IPS DF 19.7 (cell line): ENCODE measurements at regions not wholly inside any gene's neighbourhood (a gene's known extent, or its start where the extent isn't known, plus 50 kb on each side); places are given as distances from the start of the nearest gene placed in this dataset.
"Not testable (repeated sequence)": the region's sequence is repeated elsewhere in the genome, so short reads cannot be mapped to it uniquely, and the experiment has no call there.

Experiments
- DNase-seq: peaks from one replicate; pipeline ENCODE4 v3.0.0-alpha.2; 2013; ENCODE audit warnings: low read depth, low spot score

- DNase-seq, result no peak
Measured at GRCh38 chr1:58255192-58255591, 291.3 kb downstream of the OMA1 start.

- no peak for DNase-seq
Measured at GRCh38 chr1:58251430-58252073, 295.0 kb downstream of the OMA1 start.

- no peak for DNase-seq
Measured at GRCh38 chr1:58250587-58250948, 296.0 kb downstream of the OMA1 start.

GRCh38 chr1:58249737-58250586, 296.6 kb downstream of the OMA1 start:
- peak; percentile 75 for DNase-seq

GRCh38 chr1:58249388-58249736, 297.2 kb downstream of the OMA1 start:
- no peak for DNase-seq

GRCh38 chr1:58248791-58249190, 297.7 kb downstream of the OMA1 start:
- DNase-seq, result no peak

- DNase-seq, result no peak
Measured at GRCh38 chr1:58248072-58248471, 298.5 kb downstream of the OMA1 start.

GRCh38 chr1:58246549-58246948, 300.0 kb downstream of the OMA1 start:
- no peak for DNase-seq

- no peak for DNase-seq
Measured at GRCh38 chr1:58244872-58245271, 301.7 kb downstream of the OMA1 start.

- no peak for DNase-seq
Measured at GRCh38 chr1:58238846-58239245, 307.7 kb downstream of the OMA1 start.

GRCh38 chr1:58233729-58234128, 312.8 kb downstream of the OMA1 start:
- no peak for DNase-seq

- no peak for DNase-seq
Measured at GRCh38 chr1:58231204-58231603, 315.3 kb downstream of the OMA1 start.

- no peak for DNase-seq
Measured at GRCh38 chr1:58227604-58228003, 318.9 kb downstream of the OMA1 start.

- no peak for DNase-seq
Measured at GRCh38 chr1:58223522-58223921, 323.0 kb downstream of the OMA1 start.

- no peak for DNase-seq
Measured at GRCh38 chr1:58220836-58221472, 325.6 kb downstream of the OMA1 start.

- not testable (repeated sequence) for DNase-seq
Measured at GRCh38 chr1:58216169-58216568, 330.4 kb downstream of the OMA1 start.

- DNase-seq, result no peak
Measured at GRCh38 chr1:58214674-58215073, 331.9 kb downstream of the OMA1 start.

GRCh38 chr1:58211869-58212268, 334.7 kb downstream of the OMA1 start:
- DNase-seq, result no peak

- DNase-seq, result no peak
Measured at GRCh38 chr1:58209575-58209974, 337.0 kb downstream of the OMA1 start.

- no peak for DNase-seq
Measured at GRCh38 chr1:58206749-58207148, 339.8 kb downstream of the OMA1 start.

GRCh38 chr1:58204284-58204683, 342.2 kb downstream of the OMA1 start:
- peak; percentile 9 for DNase-seq

GRCh38 chr1:58201492-58202106, 344.9 kb downstream of the OMA1 start:
- no peak for DNase-seq
